ENCODE measurements at regions not wholly inside any gene's neighbourhood (a gene's known extent, or its start where the extent isn't known, plus 50 kb on each side); places are given as distances from the start of the nearest gene placed in this dataset.
A peak's percentile ranks its signal among the peaks of the same experiment; 100 is the strongest.

GRCh38 chr15:97200161-97200560 lies 760.3 kb upstream of the ARRDC4 start:
- no peak for DNase-seq

DNA sequence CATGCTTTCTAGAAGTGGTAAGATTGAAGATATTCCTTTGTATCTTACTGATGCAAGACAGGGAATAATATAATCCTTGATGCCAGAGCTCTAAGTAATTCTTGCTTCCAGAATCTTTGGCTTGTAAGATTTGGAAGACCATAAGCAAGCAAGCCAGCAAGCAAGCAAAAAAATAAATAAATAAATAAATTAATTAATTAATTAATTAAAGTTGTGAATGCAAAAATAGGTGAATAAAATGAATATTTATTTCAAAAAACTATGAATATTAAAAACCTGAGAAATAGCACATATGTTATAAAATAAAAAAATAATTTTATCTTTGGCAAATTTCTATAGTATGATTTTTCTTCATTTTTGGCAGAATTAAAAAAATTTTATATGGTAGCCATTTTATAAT lies 750.2 kb upstream of the ARRDC4 start:
- DNase-seq, result no peak

GRCh38 chr15:97215629-97216028 lies 744.9 kb upstream of the ARRDC4 start:
- DNase-seq, result no peak

DNA sequence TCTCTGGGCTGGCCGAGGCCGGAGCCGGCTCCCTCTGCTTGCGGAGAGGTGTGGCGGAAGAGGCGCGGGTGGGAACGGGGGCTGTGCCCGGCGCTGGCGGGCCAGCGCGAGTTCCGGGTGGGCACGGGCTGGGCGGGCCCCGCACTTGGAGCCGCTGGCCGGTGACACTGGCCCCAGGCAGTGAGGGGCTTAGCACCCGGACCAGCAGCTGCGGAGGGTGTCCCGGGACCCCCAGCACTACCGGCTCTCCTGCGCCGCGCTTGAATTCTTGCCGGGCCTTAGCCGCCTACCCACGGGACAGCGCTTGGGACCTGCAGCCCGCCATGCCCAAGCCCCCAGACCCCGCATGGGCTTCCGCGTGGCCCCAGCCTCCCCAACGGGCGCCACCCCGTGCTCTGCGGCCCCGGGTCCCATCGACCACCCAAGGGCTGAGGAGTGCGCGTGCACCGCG lies 736.3 kb upstream of the ARRDC4 start:
- DNase-seq, result no peak

GRCh38 chr15:97234851-97235610 lies 725.5 kb upstream of the ARRDC4 start:
- peak; percentile 51 for DNase-seq

- DNase-seq, result no peak
Observed at GRCh38 chr15:97235611-97235985, 724.9 kb upstream of the ARRDC4 start.

- DNase-seq, result no peak
Observed at GRCh38 chr15:97236140-97236539, 724.4 kb upstream of the ARRDC4 start.

GRCh38 chr15:97237160-97237559 lies 723.3 kb upstream of the ARRDC4 start:
- DNase-seq, result no peak

DNA sequence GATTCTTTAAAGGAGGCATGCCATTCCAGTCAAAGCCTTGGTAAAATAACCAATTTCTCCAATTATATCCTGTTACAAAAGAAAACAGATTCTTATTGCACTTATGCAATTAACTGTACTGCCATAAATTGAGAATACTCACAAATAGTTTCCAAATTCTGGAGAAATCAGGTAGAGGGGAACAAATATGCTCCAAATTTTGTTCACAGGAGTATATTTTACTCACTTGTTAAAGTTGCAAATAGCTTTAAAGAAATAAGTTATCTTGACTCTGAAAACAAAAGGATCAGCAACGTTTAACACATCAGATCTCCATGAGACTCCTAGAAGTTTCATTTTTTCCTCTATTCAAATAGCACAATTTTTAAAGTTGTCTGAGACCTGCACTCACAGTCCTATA lies 712.1 kb upstream of the ARRDC4 start:
- DNase-seq, result no peak

DNA sequence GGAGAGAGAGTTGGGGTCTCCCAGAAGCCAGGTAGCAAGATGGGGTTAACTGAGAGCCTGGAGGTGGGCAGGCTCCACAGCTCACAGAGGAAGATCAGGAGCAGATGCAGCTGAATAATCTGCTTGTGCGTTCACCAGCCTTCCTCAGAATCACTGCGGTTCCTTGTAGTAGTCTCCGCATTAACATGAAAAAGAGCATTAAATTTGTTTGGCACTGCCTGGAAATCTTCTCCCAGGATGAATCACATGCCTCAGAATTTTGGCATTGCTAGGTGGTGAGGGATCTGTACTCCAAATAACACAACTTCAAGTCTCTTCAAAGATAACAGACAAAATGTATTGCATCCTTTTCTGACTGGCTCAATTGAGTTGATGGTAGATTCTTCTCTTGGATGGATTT lies 700.6 kb upstream of the ARRDC4 start:
- no peak for DNase-seq

DNA sequence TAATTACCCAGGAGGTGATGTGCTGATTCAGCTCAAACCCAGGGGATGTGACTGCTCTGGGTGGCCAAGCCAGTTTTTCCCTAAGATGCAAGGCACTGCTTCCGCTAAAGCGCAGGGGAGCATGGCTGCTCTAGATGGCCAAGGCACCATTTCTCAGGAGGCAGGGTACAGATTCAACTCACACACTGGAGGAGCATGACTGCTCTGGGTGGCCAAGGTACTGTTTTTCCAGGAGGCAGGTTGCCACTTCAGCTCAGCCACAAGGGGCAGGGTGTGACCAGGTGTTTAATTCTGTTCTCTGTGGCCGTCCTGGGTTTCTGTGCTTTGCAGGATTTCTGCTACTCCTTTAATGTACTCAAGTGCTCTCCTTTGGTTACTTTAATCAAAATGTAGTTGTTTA lies 659.3 kb upstream of the ARRDC4 start:
- DNase-seq, result no peak

DNA sequence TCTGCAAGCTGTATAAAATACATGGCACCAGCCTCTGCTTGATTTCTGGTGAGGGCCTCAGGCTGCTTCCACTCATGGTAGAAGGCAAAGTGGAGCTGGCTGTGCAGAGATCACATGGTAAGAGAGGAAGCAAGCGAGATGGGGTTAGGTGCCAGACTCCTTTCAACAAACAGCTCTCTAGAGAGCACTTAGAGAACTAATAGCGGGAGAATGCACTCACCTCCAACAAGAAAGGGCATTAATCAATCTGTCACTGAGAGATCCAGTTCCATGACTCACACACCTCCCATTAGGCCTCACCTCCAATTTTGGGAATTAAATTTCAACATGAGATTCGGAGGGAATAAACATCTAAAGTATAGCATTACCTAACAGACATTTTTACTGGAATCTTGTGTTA lies 644.1 kb upstream of the ARRDC4 start:
- DNase-seq, result no peak

- DNase-seq, result no peak
Observed at GRCh38 chr15:97317163-97317562, 643.3 kb upstream of the ARRDC4 start.

DNA sequence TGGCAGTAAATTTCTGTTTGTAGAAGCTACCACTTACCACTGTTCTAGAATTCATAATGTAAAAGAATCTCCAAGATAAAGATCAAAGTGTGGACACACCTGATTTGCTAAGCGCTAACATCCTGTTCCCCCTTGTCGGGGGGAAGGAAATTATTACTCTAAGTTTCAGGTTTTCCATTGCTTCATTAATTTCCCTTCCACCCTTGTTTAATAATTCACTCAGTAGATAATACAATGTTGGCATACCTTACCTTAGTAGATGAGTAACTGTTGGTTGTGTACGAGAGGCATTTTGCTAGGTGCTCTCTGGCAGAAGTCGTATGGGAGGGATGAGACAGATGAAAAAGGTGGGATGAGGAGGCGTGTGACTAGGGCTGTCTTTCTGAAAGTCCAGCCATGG lies 641.2 kb upstream of the ARRDC4 start:
- no peak for DNase-seq

- no peak for DNase-seq
Observed at GRCh38 chr15:97346221-97346620, 614.3 kb upstream of the ARRDC4 start.

- no peak for DNase-seq
Observed at GRCh38 chr15:97350813-97351212, 609.7 kb upstream of the ARRDC4 start.

DNA sequence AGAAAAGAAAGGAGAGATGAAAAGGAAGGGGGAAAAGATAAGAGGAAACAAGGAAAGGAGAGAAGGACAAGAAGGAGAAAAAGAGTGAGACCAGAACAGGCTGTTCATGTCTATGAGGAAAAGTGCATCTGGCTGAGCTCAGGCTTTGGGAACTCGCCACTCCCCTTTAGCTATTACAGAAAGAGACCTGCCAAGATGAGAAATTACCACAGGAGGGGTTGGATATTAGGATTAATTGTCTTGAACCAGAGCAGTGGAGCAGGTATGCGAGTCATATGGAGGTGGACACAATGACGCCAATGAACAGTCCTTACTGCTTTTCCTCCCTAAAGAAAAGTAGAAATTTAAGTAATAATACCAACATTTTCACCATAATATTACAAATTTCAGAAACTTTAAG lies 577.0 kb upstream of the ARRDC4 start:
- no peak for DNase-seq

- no peak for DNase-seq
Observed at GRCh38 chr15:97386940-97387339, 573.6 kb upstream of the ARRDC4 start.

DNA sequence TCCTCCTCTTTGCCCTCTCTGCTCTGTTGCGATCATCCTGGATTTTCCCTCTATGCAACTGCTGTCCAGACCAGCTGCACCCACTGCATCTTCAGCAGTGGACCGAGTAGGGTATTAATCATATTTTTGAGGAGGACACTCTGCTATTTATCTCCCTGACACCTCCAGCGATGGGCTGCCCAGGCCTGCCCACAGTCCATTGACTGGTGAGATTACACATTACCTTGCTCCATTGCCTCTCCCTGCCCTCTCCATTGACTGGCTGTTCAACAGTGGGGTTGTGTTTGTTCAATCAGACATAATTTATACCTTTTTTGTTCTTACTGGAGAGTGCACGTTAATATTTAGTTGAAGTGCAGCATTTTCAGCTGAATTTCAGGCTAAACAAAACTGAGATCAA lies 559.3 kb upstream of the ARRDC4 start:
- no peak for DNase-seq

GRCh38 chr15:97401970-97402369 lies 558.5 kb upstream of the ARRDC4 start:
- DNase-seq, result no peak

- DNase-seq, result no peak
Observed at GRCh38 chr15:97406841-97407240, 553.7 kb upstream of the ARRDC4 start.

- DNase-seq, result no peak
Observed at GRCh38 chr15:97410897-97411575, 549.5 kb upstream of the ARRDC4 start.

DNA sequence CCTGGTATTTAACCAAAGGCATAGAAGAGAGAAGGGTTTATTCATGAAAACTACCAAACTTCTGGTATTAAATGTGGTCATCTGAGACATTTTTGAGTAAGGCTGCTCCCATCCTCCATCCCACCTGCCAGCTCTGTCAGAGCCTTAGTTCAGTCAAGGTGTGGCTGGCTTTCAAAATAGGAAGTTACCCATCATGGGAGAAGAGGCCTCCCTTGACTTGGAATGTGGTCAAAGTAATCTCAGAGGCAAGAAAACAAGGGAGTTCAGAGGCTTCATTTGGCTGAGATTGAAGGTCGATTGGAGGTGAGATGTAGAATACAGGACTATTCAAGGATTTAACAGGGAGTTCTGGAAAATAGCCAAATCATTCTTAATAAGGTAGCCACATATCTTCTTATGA lies 540.4 kb upstream of the ARRDC4 start:
- DNase-seq, result no peak

DNA sequence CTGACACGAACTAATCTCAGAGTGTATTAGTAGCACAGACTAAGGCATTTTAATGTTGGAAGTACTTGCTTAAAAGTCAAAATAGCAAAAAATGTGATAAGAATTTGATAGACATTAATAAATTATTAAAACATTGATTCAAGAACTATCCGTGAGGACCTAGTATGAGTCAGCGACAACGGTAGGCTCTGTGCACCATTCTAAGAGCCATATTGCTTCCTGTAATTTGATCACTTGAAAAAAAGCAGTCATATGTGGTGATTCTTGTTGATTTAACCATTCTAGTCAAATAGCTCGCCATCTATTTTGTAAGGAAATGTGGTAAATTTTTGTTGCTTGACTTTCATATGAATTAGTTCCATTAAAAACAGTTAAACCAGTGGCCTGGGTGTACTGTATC lies 534.9 kb upstream of the ARRDC4 start:
- DNase-seq, result no peak

DNA sequence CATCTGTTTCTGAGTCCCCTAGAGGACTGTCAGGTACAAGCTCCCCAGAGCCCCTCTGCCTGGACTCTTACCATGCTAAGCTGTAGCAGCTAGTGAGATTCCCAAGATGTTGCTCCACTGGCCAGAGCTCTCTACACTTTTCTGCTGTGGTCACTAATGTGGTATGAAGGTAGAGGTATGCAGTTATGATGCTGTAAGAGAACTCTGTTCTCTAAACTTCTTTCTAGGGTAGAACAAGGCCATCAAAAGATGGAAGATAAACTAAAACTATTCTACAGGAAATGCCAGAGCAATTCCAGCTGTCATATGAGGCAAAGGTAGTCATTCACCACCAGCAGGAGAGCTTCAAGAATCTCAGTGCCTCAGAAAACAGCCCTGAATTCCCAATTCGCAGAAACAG lies 517.4 kb upstream of the ARRDC4 start:
- DNase-seq, result no peak

Data from midbrain (tissue), 1 donor.